Stomach (tissue), 4 donors: ENCODE measurements at regions not wholly inside any gene's neighbourhood (a gene's known extent, or its start where the extent isn't known, plus 50 kb on each side); places are given as distances from the start of the nearest gene placed in this dataset.

Experiments used
- EP300 ChIP-seq: sonication (generic); formaldehyde crosslinking; IDR thresholded peaks from one replicate; pipeline ENCODE4 v1.6.1; 2017; ENCODE audit warnings: antibody characterized with exemption
- POLR2A ChIP-seq, 4 donors: fragments of 450-650 bp; IDR thresholded peaks; one replicate each; pipeline ENCODE4 v1.6.1; 2016; ENCODE audit warnings: antibody characterized with exemption in 4 of 4, control low read depth in 2 of 4, mild to moderate bottlenecking in 1 of 4, moderate library complexity in 1 of 4
- POLR2AphosphoS5 ChIP-seq, 3 donors: sonication (generic); formaldehyde crosslinking; IDR thresholded peaks; one replicate each; pipeline ENCODE4 v1.6.1; 2016; ENCODE audit warnings: antibody characterized with exemption in 3 of 3
- TF ChIP-seq, protein P1 (sequence below), 7 experiments: fragments of 450-650 bp in 4 of 7; fragments of 200-600 bp in 3 of 7; sonication (generic) in 3 of 7; IDR thresholded peaks; one replicate each; pipeline ENCODE4 v1.5.1; 2016 to 2019; ENCODE audit warnings: antibody characterized with exemption in 7 of 7, control low read depth in 2 of 7, mild to moderate bottlenecking in 1 of 7

DNA sequence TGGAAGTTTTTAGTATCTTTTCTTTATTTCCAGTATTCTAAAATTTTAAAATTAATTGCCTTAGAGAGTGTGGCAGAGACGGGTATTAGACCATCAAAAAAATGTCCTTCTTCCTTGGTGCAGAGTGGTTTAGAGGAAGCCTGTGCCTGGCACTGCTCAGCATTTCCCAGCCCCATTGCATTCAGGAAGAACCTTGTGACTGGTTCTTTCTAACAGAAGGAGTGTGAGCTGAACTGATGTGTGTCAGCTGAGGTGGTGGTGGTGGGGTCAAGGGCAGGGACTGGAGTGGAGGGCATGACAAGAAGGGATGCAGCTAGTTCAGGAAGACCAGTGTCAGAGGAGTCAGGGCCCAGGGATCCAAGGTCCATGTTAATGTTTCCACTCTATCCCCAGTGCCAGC, 58.7 kb upstream of the FDX1 start:
- no peak for TF ChIP-seq POLR2AphosphoS5 (IDR thresholded peaks at IDR 0.05)
- no peak for TF ChIP-seq EP300
- TF ChIP-seq, protein P1, sequence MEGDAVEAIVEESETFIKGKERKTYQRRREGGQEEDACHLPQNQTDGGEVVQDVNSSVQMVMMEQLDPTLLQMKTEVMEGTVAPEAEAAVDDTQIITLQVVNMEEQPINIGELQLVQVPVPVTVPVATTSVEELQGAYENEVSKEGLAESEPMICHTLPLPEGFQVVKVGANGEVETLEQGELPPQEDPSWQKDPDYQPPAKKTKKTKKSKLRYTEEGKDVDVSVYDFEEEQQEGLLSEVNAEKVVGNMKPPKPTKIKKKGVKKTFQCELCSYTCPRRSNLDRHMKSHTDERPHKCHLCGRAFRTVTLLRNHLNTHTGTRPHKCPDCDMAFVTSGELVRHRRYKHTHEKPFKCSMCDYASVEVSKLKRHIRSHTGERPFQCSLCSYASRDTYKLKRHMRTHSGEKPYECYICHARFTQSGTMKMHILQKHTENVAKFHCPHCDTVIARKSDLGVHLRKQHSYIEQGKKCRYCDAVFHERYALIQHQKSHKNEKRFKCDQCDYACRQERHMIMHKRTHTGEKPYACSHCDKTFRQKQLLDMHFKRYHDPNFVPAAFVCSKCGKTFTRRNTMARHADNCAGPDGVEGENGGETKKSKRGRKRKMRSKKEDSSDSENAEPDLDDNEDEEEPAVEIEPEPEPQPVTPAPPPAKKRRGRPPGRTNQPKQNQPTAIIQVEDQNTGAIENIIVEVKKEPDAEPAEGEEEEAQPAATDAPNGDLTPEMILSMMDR (IDR thresholded peaks at IDR 0.05): no peak
- TF ChIP-seq POLR2A (IDR thresholded peaks at IDR 0.05): no peak
